PC-3 (cell line): ENCODE measurements at regions not wholly inside any gene's neighbourhood (a gene's known extent, or its start where the extent isn't known, plus 50 kb on each side); places are given as distances from the start of the nearest gene placed in this dataset.

Source experiments
- CTCF ChIP-seq: fragments of 300-600 bp; sonication (generic); conservative IDR thresholded peaks from 2 replicates; pipeline ENCODE4 v1.5.1; 2017; ENCODE audit warnings: antibody characterized with exemption, low read depth, mild to moderate bottlenecking, low read length
- EZH2phosphoT487 ChIP-seq: fragments of 300-600 bp; sonication (generic); IDR thresholded peaks from 2 replicates; pipeline ENCODE4 v1.6.1; 2018; ENCODE audit warnings: mild to moderate bottlenecking, antibody characterized with exemption, low read length, borderline replicate concordance

GRCh38 chr12:9276990-9277389 is 68.8 kb upstream of the PZP start:
- TF ChIP-seq CTCF, result no peak
- no peak for TF ChIP-seq EZH2phosphoT487
